HepG2 (cell line): ENCODE measurements at regions not wholly inside any gene's neighbourhood (a gene's known extent, or its start where the extent isn't known, plus 50 kb on each side); places are given as distances from the start of the nearest gene placed in this dataset.

Experiments used
- ATAC-seq: fragments of 200-7000 bp; cut with Tn5 transposase; 3 replicates; pipeline ENCODE4 v1.9.1; 2020; ENCODE audit warnings: mild to moderate bottlenecking, moderate library complexity
- BruUV-seq: library from RNA; stranded (reverse); fragments of 400-500 nt; replicated peaks from 2 replicates; lab custom pipeline; 2021; lab: Mats Ljungman, UMichigan
- CTCF ChIA-PET: fragments of 300-600 bp; formaldehyde crosslinking; extraction: SDS; loops from one replicate; lab custom pipeline; 2021; ENCODE audit warnings: low total read pairs, inconsistent platforms, low intra/inter-chr PET ratio; lab: Yijun Ruan, JAX
- POLR2A ChIA-PET: fragments of 350-600 bp; sonication (Branson Sonifier 250); formaldehyde crosslinking; loops from one replicate; lab custom pipeline; 2020; ENCODE audit warnings: antibody characterized with exemption, inconsistent platforms; lab: Yijun Ruan, JAX
- DNase-seq: peaks from one replicate; pipeline ENCODE4 v3.0.0-alpha.2; 2015; ENCODE audit warnings: low spot score
- FAIRE-seq: peaks from 3 replicates; lab custom pipeline; 2011; peaks lifted over from hg19 to GRCh38; lab: Jason Lieb, UNC
- H2AFZ ChIP-seq: one replicate; pipeline ENCODE4 v1.6.1; 2011; ENCODE audit warnings: low read length, inconsistent platforms
- H3K27ac ChIP-seq: fragments of 300-600 bp; 3 replicates; pipeline ENCODE4 v1.8.0; 2011; ENCODE audit warnings: mixed run types, mild to moderate bottlenecking, mixed read lengths, low read length, inconsistent platforms; ENCODE audit not compliant: insufficient read depth; ENCODE audit errors: extremely low read length
- H3K27me3 ChIP-seq, 2 experiments: fragments of 200-600 bp in 1 of 2; 2 replicates in 1 of 2; 3 replicates in 1 of 2; pipeline versions ENCODE4 v1.6.0 to v1.8.0; 2011; ENCODE audit warnings: low read length in 2 of 2, mild to moderate bottlenecking in 2 of 2, moderate library complexity in 2 of 2, inconsistent platforms in 1 of 2; ENCODE audit not compliant: insufficient read depth in 2 of 2, control insufficient read depth in 1 of 2
- H3K36me3 ChIP-seq, 2 experiments: fragments of 200-600 bp in 1 of 2; replicated peaks in 1 of 2; 2 replicates in 1 of 2; 3 replicates in 1 of 2; pipeline versions ENCODE4 v1.5.1 to v1.8.0; 2011; ENCODE audit warnings: low read length in 2 of 2, inconsistent platforms in 1 of 2; ENCODE audit not compliant: insufficient read depth in 2 of 2, control insufficient read depth in 1 of 2
- H3K4me1 ChIP-seq: 2 replicates; pipeline ENCODE4 v1.5.1; 2012; ENCODE audit warnings: low read length, inconsistent platforms; ENCODE audit not compliant: insufficient read depth
- H3K4me2 ChIP-seq: 2 replicates; pipeline ENCODE4 v1.6.0; 2011; ENCODE audit warnings: low read depth, low read length, inconsistent platforms
- H3K4me3 ChIP-seq, 3 experiments: fragments of 200-600 bp in 1 of 3; sonication (generic), shearing (Covaris generic) in 1 of 3; replicated peaks in 1 of 3; 2 replicates each; pipeline ENCODE4 v1.5.1; 2011 to 2016; ENCODE audit warnings: low read length in 3 of 3, inconsistent platforms in 2 of 3, low read depth in 2 of 3, mild to moderate bottlenecking in 2 of 3, control low read depth in 1 of 3, mixed read lengths in 1 of 3; ENCODE audit not compliant: insufficient read depth in 1 of 3
- H3K79me2 ChIP-seq: one replicate; pipeline ENCODE4 v1.6.1; 2011; ENCODE audit warnings: low read length, inconsistent platforms; ENCODE audit not compliant: insufficient read depth
- H3K9ac ChIP-seq: 2 replicates; pipeline ENCODE4 v1.6.0; 2011; ENCODE audit warnings: mild to moderate bottlenecking, low read depth, low read length, inconsistent platforms; ENCODE audit not compliant: insufficient read depth
- H3K9me3 ChIP-seq: 2 replicates; pipeline ENCODE4 v1.5.1; 2012; ENCODE audit warnings: mild to moderate bottlenecking, low read length
- H4K20me1 ChIP-seq: 2 replicates; pipeline ENCODE4 v1.6.0; 2011; ENCODE audit warnings: inconsistent platforms, mild to moderate bottlenecking, low read length, moderate library complexity; ENCODE audit not compliant: insufficient read depth
- DPF2 ChIP-seq: sonication (generic); formaldehyde crosslinking; IDR thresholded peaks from 2 replicates; pipeline ENCODE4 v1.4.0; 2020; ENCODE audit warnings: mild to moderate bottlenecking, low read depth, missing genetic modification reagents, borderline replicate concordance
- GTF3A ChIP-seq: sonication (generic); formaldehyde crosslinking; conservative IDR thresholded peaks from 2 replicates; pipeline ENCODE4 v1.4.0; 2020; ENCODE audit warnings: mild to moderate bottlenecking, missing genetic modification reagents
- MEIS1 ChIP-seq: sonication (generic); formaldehyde crosslinking; IDR thresholded peaks from 2 replicates; pipeline ENCODE4 v1.9.0; 2021; ENCODE audit warnings: mild to moderate bottlenecking, missing genetic modification reagents, moderate library complexity, borderline replicate concordance
- MEIS2 ChIP-seq: sonication (generic); formaldehyde crosslinking; IDR thresholded peaks from 2 replicates; pipeline ENCODE4 v1.9.0; 2021; ENCODE audit warnings: mild to moderate bottlenecking, missing genetic modification reagents
- ONECUT2 ChIP-seq: sonication (generic); formaldehyde crosslinking; IDR thresholded peaks from 2 replicates; pipeline ENCODE4 v1.4.0; 2020; ENCODE audit warnings: missing genetic modification reagents
- POLR2AphosphoS2 ChIP-seq: IDR thresholded peaks from 2 replicates; pipeline ENCODE4 v1.6.1; 2011; ENCODE audit warnings: low read depth, low read length, improper control_type of control experiment
- RAD21 ChIP-seq: fragments of 450-650 bp; formaldehyde crosslinking; IDR thresholded peaks from 2 replicates; pipeline ENCODE4 v1.5.0; 2020; ENCODE audit warnings: mild to moderate bottlenecking
- RORA ChIP-seq: sonication (generic); formaldehyde crosslinking; IDR thresholded peaks from 2 replicates; pipeline ENCODE4 v1.5.0; 2020; ENCODE audit warnings: mild to moderate bottlenecking, missing genetic modification reagents, moderate library complexity
- TGIF2 ChIP-seq: IDR thresholded peaks from 2 replicates; pipeline ENCODE4 v1.6.1; 2016; ENCODE audit warnings: control low read depth, missing compliant biosample characterization
- XBP1 ChIP-seq: sonication (generic); formaldehyde crosslinking; IDR thresholded peaks from 2 replicates; pipeline ENCODE4 v1.5.0; 2020; ENCODE audit warnings: missing genetic modification reagents
- ZNF224 ChIP-seq: sonication (generic); formaldehyde crosslinking; IDR thresholded peaks from 2 replicates; pipeline ENCODE4 v1.5.0; 2020; ENCODE audit warnings: mild to moderate bottlenecking, missing genetic modification reagents
- ZNF264 ChIP-seq: sonication (generic); formaldehyde crosslinking; IDR thresholded peaks from 2 replicates; pipeline ENCODE4 v1.4.0; 2020; ENCODE audit warnings: missing genetic modification reagents
- WGBS: methylation state at CpG from one replicate; pipeline ENCODE4 v1.1.6; 2017; ENCODE audit warnings: low lambda C conversion rate; 5-methylcytosine and 5-hydroxymethylcytosine counted together
- in situ Hi-C: cut with HindIII; loops from 2 replicates; pipeline ENCODE4 v1.10.0; 2017; ENCODE audit warnings: low pct_unique_long_range_greater_than_20kb; ENCODE audit not compliant: extremely low pct_ligation_motif_present
- intact Hi-C: fragments of 100-400 bp; cut with micrococcal nuclease; formaldehyde crosslinking; loops from one replicate; pipeline ENCODE4 v1.10.0; 2022; ENCODE audit not compliant: unreplicated experiment
- TF ChIP-seq, protein P1 (sequence below): sonication (generic); formaldehyde crosslinking; IDR thresholded peaks from 2 replicates; pipeline ENCODE4 v1.4.0; 2020; ENCODE audit warnings: missing genetic modification reagents, borderline replicate concordance

DNA sequence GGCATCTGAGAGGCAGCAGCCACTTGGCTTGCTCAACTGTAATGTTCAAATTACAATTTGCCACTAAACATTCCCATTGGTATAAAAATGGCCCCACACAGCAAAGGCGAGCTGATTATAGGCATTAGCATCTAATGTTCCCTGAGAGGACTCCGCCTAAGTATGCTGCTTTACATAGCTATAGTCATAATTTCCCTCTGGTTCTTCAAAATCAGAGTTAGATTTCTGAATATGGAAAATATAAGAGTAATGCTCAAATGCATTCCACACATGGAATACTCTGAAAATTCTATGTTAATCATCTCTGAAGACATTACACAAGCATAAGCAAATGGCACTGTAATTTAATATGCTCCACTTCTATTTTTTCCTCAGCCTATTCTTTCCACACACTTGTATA lies 83.7 kb upstream of the BTG1 start (continued):
- no peak for TF ChIP-seq TGIF2 (CRISPR knock-in tag)

DNA sequence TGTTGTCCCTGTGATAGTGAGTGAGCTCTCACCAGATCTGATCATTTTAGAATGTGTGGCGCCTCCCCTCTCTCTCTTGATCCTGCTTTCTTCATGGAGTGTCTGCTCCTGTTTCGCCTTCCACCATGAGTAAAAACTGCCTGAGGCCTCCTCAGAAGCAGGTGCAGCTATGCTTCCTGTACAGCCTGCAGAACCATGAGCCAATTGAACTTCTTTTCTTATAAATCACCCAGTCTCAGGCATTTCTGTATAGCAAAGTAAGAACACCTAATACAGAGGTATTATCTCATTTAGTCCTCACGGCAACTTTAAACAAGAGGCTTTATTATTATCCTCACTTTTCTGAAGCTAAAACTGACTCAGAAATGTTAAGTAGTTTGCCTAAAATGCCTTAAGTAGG lies 81.3 kb upstream of the BTG1 start:
- TF ChIP-seq ONECUT2: no peak
- TF ChIP-seq ZNF224 (CRISPR knock-in tag): no peak
- no peak for TF ChIP-seq MEIS2
- no peak for TF ChIP-seq RAD21 (CRISPR knock-in tag)
- TF ChIP-seq POLR2AphosphoS2: no peak
- TF ChIP-seq DPF2 (CRISPR knock-in tag): no peak
- DNase-seq (no peak), FAIRE-seq (no peak), ATAC-seq (no peak)
- Histone ChIP-seq H3K9ac (no peak overlapping the region), H3K27ac (no peak overlapping the region), H3K4me2 (no peak overlapping the region), H3K9me3 (no peaks in the 10 kb centered on the region), H3K36me3 (no peaks in the 10 kb centered on the region), H3K79me2 (no peaks in the 10 kb centered on the region), H3K4me3 (no peak overlapping the region), H2AFZ (no peak overlapping the region), H3K27me3 (no peaks in the 10 kb centered on the region), H4K20me1 (no peaks in the 10 kb centered on the region), H3K4me1 (no peaks in the 10 kb centered on the region)
- in situ Hi-C loops (no loop called here), intact Hi-C loops (no loop called here)
- WGBS: 58% methylated on average over 3 of the region's 3 CpGs
- POLR2A ChIA-PET: no interaction called here
- CTCF ChIA-PET: no interaction called here
- BruUV-seq: no TSS peak

DNA sequence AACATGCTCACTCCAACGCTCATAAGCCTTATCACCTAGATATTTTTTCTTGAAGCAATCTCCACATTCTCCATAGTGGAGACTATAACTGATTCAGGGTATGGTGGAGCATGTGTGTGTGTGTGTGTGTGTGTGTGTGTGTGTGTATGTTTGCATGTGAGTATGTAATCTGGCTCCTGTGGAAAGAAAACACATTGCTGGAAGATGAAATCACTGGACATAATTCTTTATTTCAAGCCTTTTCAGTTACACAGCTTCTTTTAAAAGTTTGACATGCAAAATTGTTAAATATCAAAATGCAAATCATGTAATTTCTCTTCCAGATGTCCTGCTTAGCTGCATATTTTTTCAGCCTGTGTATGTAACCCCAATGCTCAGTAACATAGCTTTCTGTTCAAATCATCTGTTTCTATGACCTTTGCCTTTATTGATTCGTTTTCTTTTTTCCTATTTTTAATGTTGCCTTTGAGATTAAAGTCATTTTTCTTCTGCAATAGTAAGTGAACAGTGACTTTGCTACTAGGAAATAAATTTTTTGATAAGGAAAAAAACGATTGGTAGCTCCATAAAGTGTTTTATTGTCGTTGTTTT lies 80.5 kb upstream of the BTG1 start:
- in situ Hi-C loops (no loop called here), intact Hi-C loops (no loop called here)
- WGBS: 6% methylated on average over 4 of the region's 4 CpGs
- no peak overlapping the region for H3K27ac ChIP-seq
- H3K79me2 ChIP-seq: no peaks in the 10 kb centered on the region
- ATAC-seq (no peak), DNase-seq (no peak), FAIRE-seq (no peak)
- no peak overlapping the region for H3K9ac ChIP-seq
- ChIA-PET CTCF (no interaction called here), POLR2A (no interaction called here)
- no peak overlapping the region for H2AFZ ChIP-seq
- no peaks in the 10 kb centered on the region for H3K36me3 ChIP-seq
- no peaks in the 10 kb centered on the region for H3K4me1 ChIP-seq
- no peaks in the 10 kb centered on the region for H4K20me1 ChIP-seq
- no peak for TF ChIP-seq MEIS1
- no peak for TF ChIP-seq ZNF264 (CRISPR knock-in tag)
- TF ChIP-seq XBP1 (CRISPR knock-in tag): no peak
- no peak for TF ChIP-seq RORA (CRISPR knock-in tag)
- TF ChIP-seq GTF3A (CRISPR knock-in tag): no peak
- TF ChIP-seq, protein P1, sequence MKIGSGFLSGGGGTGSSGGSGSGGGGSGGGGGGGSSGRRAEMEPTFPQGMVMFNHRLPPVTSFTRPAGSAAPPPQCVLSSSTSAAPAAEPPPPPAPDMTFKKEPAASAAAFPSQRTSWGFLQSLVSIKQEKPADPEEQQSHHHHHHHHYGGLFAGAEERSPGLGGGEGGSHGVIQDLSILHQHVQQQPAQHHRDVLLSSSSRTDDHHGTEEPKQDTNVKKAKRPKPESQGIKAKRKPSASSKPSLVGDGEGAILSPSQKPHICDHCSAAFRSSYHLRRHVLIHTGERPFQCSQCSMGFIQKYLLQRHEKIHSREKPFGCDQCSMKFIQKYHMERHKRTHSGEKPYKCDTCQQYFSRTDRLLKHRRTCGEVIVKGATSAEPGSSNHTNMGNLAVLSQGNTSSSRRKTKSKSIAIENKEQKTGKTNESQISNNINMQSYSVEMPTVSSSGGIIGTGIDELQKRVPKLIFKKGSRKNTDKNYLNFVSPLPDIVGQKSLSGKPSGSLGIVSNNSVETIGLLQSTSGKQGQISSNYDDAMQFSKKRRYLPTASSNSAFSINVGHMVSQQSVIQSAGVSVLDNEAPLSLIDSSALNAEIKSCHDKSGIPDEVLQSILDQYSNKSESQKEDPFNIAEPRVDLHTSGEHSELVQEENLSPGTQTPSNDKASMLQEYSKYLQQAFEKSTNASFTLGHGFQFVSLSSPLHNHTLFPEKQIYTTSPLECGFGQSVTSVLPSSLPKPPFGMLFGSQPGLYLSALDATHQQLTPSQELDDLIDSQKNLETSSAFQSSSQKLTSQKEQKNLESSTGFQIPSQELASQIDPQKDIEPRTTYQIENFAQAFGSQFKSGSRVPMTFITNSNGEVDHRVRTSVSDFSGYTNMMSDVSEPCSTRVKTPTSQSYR: no peak
- no peaks in the 10 kb centered on the region for H3K9me3 ChIP-seq
- H3K4me2 ChIP-seq: no peak overlapping the region
- H3K4me3 ChIP-seq: no peak overlapping the region
- H3K27me3 ChIP-seq: no peaks in the 10 kb centered on the region
- BruUV-seq: no TSS peak
